ENCODE measurements at regions not wholly inside any gene's neighbourhood (a gene's known extent, or its start where the extent isn't known, plus 50 kb on each side); places are given as distances from the start of the nearest gene placed in this dataset.

DNA sequence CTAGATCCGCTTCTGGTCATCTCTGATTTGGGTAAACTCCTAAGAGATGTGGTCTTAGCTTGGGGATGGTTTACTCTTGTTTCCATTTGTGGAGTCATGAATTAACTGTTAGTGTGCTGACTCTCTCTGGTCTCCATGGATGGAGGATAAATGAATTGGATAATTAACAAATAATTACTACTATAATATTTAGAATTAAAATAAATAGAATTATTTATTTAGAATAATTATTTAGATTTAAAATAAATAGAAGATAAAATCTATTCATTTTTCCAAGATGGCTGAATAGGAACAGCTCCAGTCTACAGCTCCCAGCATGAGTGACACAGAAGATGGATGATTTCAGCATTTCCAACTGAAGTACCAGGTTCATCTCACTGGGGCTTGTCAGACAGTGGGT lies 1587.4 kb upstream of the AGA start:
- TF ChIP-seq, protein P1, sequence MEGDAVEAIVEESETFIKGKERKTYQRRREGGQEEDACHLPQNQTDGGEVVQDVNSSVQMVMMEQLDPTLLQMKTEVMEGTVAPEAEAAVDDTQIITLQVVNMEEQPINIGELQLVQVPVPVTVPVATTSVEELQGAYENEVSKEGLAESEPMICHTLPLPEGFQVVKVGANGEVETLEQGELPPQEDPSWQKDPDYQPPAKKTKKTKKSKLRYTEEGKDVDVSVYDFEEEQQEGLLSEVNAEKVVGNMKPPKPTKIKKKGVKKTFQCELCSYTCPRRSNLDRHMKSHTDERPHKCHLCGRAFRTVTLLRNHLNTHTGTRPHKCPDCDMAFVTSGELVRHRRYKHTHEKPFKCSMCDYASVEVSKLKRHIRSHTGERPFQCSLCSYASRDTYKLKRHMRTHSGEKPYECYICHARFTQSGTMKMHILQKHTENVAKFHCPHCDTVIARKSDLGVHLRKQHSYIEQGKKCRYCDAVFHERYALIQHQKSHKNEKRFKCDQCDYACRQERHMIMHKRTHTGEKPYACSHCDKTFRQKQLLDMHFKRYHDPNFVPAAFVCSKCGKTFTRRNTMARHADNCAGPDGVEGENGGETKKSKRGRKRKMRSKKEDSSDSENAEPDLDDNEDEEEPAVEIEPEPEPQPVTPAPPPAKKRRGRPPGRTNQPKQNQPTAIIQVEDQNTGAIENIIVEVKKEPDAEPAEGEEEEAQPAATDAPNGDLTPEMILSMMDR (IDR thresholded peaks at IDR 0.05; ENCODE audit: insufficient read depth, low read depth, low read length) = no peak
- no peak for TF ChIP-seq EZH2 (IDR thresholded peaks at IDR 0.05; ENCODE audit: insufficient read depth, low read length)
